Epithelial cell of esophagus (primary cell): ENCODE measurements at regions not wholly inside any gene's neighbourhood (a gene's known extent, or its start where the extent isn't known, plus 50 kb on each side); places are given as distances from the start of the nearest gene placed in this dataset.
A peak's percentile ranks its signal among the peaks of the same experiment; 100 is the strongest.

Experiments
- DNase-seq: peaks from one replicate; pipeline ENCODE4 v3.0.0; 2010; ENCODE audit warnings: low read depth
- H3K4me3 ChIP-seq: 2 replicates; pipeline ENCODE4 v1.5.1; 2011; ENCODE audit warnings: mild to moderate bottlenecking, low read length, control low read depth
- TF ChIP-seq, protein P1 (sequence below): IDR thresholded peaks from 2 replicates; pipeline ENCODE4 v1.5.1; 2011; ENCODE audit warnings: low read depth, mild to moderate bottlenecking, low read length, control low read depth, inconsistent platforms; ENCODE audit not compliant: insufficient read depth; ENCODE audit errors: missing control alignments

DNA sequence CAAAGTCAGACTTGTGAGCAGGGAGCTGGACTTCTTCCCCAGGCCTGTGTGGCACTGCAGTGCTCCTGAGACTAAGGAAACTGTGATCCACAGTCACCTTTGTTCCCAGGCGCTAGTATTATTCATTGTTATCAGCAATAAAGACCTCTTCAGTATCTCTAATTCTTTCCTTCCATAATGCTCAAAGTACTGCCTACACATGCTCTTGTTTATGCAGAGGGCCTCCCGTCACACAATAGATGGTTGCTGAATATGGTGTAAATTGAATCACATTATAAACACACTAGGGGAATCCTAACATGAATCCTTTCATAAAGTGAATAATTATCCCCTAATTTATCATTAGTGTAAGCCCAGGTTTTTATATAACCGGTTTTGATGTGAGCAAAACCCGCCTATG is 493.3 kb downstream of the BUD13 start:
- no peak for DNase-seq
- no peak overlapping the region for H3K4me3 ChIP-seq
- TF ChIP-seq, protein P1, sequence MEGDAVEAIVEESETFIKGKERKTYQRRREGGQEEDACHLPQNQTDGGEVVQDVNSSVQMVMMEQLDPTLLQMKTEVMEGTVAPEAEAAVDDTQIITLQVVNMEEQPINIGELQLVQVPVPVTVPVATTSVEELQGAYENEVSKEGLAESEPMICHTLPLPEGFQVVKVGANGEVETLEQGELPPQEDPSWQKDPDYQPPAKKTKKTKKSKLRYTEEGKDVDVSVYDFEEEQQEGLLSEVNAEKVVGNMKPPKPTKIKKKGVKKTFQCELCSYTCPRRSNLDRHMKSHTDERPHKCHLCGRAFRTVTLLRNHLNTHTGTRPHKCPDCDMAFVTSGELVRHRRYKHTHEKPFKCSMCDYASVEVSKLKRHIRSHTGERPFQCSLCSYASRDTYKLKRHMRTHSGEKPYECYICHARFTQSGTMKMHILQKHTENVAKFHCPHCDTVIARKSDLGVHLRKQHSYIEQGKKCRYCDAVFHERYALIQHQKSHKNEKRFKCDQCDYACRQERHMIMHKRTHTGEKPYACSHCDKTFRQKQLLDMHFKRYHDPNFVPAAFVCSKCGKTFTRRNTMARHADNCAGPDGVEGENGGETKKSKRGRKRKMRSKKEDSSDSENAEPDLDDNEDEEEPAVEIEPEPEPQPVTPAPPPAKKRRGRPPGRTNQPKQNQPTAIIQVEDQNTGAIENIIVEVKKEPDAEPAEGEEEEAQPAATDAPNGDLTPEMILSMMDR, result no peak

DNA sequence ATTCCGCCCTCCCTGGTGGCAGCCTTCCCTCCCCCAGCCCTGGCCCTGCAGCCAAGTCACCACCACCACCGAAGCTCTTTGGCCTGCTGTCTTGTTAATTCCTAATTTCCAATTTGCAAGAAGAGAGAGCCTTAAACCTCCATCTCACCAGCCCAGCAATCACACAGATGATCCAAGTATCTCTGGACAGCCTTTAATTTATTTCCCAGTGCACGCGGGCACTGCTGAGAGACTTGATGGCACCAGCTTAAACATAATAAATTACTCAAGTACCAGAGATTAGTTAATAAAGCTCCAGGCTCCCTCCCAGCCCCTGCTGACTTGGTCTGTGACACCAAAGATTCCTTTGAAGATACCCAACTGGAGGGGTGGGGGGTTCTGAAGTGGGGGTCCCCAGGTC is 494.7 kb downstream of the BUD13 start:
- no peak overlapping the region for H3K4me3 ChIP-seq
- TF ChIP-seq, protein P1, result no peak
- DNase-seq, result no peak

DNA sequence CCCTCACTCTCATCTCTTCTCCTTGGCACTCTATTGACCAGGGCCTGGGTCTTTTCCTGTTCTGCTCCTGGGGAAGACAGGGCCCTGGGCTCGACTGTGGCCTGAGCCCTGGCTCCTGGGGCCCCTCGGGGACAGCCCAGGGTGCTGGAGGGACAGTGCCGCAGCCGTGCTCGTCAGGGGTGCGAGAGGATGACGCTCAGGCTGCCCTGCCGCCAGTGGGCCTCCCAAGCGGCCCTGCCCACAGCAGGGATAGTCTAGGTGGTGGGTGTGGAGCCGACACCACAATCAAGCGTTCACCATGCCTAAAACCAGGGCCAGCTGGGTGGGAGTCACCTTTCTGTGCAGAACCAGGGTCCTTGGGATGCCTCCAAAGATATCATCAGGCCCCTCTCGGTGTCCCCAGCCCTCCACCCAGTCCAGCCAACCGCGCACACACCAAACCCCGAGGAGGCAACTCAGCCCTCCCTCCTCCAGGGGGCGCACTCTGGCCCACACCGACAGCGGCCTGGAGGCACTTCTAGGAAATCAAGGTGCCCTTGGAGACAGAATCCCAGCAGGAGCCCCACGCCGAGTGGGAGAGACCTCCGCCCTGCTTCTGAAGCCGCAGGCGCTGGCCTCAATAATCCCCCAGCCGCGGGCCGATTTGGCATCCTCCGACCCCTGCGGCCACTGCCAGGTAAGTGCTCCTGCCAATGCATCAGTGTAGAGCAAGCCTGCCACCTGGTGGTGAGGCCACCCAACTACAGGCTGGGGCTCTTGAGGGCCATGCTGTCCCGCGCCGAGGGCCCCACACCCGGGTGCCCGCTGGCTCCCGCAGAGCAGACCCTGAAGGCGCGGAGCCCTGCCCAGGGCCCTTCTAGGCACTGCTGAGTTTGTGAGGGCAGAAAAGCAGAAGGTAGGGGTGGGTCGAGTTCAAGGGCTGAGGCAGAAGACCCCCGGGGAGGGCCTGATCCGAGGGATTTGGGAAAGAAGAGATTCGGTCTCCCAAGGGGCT is 496.4 kb downstream of the BUD13 start:
- TF ChIP-seq, protein P1, result peak; percentile 60
- DNase-seq, result peak; percentile 33
- no peak overlapping the region for H3K4me3 ChIP-seq

DNA sequence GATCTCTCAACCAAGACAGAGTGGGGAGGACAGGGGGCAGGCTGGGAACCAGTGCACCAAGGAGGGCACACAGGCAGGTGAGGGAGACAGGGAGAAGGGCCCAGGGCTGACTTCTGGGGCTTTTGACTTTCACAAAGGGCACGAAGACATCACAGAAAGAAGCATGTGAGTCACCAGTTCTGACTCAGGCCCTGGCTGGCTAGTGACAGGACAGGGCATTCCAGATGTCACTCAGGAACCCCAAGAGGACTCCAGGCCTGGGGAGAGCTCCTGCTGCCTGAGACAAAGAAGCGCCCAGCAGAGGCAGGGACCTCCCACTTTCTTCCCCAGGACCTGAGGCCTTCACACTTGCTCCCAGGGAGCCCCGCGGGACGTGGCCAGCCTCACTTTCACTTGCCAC is 497.2 kb downstream of the BUD13 start:
- DNase-seq, result no peak
- no peak overlapping the region for H3K4me3 ChIP-seq
- TF ChIP-seq, protein P1, result no peak

DNA sequence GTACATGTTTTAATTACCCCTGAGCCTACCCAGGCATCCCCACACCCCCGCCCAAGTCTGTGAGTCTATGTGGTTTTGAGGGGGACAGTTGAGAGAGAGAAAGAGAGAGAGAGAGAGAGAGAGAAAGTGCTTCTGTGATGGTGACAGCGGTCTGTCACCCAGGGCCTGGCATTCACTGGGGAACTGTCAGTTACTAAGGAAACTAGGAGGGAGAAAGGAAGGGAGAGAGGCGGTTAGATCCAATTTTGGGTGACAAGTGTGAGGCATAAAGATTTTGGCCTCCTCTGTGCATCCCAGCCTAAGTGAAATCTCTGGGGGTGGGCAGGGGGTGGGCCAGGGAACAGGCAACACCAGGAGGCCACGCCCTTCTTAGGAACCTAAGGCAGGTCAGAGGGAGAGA is 498.3 kb downstream of the BUD13 start:
- TF ChIP-seq, protein P1, result no peak
- DNase-seq, result no peak

DNA sequence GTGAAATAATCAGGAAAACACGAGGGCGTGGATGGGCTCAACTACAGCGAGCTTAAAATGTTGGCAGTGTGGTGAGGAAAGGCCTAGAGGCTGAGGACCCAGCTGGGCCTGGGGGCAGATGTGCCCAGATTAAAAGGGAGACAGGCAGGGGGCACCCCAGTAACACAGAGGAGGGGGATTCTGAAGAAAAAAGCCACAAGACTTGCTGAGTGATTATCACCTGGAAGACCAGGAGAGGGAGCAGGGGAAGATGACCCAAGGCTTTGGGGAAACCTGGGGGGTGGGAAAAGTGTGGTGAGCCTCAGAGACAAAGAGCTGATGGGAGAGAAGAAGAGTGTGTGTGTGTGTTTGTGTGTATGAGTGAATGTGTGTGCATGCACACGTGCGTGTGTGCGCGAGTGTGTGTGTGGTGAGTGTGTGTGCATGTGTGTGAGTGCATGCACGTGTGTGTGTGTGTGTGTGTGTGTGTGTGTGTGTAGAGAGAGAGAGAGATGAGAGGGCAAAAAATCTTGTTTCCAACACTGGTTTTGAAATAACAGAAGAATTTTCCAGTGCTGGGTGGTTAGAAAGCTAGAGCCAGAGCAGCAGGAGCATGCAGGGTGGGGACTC is 500.5 kb downstream of the BUD13 start:
- no peak overlapping the region for H3K4me3 ChIP-seq
- TF ChIP-seq, protein P1, result no peak
- DNase-seq, result no peak

More for the DNA sequence above, 498.3 kb downstream of the BUD13 start:
- H3K4me3 ChIP-seq, result no peak overlapping the region
